ENCODE measurements at regions not wholly inside any gene's neighbourhood (a gene's known extent, or its start where the extent isn't known, plus 50 kb on each side); places are given as distances from the start of the nearest gene placed in this dataset.
"Not testable (repeated sequence)": the region's sequence is repeated elsewhere in the genome, so short reads cannot be mapped to it uniquely, and the experiment has no call there.

GRCh38 chr22:47891609-47892008 is 1129.2 kb downstream of the TBC1D22A start:
- no peak for DNase-seq (ENCODE audit: low read depth)

GRCh38 chr22:47888817-47889216 is 1126.4 kb downstream of the TBC1D22A start:
- DNase-seq (ENCODE audit: low read depth): no peak

- no peak for DNase-seq (ENCODE audit: low read depth)
Observed at GRCh38 chr22:47884775-47885174, 1122.3 kb downstream of the TBC1D22A start.

GRCh38 chr22:47884200-47884599 is 1121.8 kb downstream of the TBC1D22A start:
- no peak for DNase-seq (ENCODE audit: low read depth)

- DNase-seq (ENCODE audit: low read depth): no peak
Observed at GRCh38 chr22:47883757-47884156, 1121.3 kb downstream of the TBC1D22A start.

GRCh38 chr22:47879346-47879745 is 1116.9 kb downstream of the TBC1D22A start:
- no peak for DNase-seq (ENCODE audit: low read depth)

- no peak for DNase-seq (ENCODE audit: low read depth)
Observed at GRCh38 chr22:47878460-47878859, 1116.0 kb downstream of the TBC1D22A start.

- no peak for DNase-seq (ENCODE audit: low read depth)
Observed at GRCh38 chr22:47872761-47873535, 1110.5 kb downstream of the TBC1D22A start.

GRCh38 chr22:47865626-47866025 is 1103.2 kb downstream of the TBC1D22A start:
- DNase-seq (ENCODE audit: low read depth): no peak

- no peak for DNase-seq (ENCODE audit: low read depth)
Observed at GRCh38 chr22:47862394-47862793, 1099.9 kb downstream of the TBC1D22A start.

GRCh38 chr22:47860907-47861306 is 1098.5 kb downstream of the TBC1D22A start:
- DNase-seq (ENCODE audit: low read depth): not testable (repeated sequence)

- DNase-seq (ENCODE audit: low read depth): no peak
Observed at GRCh38 chr22:47859881-47860525, 1097.6 kb downstream of the TBC1D22A start.

- DNase-seq (ENCODE audit: low read depth): no peak
Observed at GRCh38 chr22:47858773-47859306, 1096.4 kb downstream of the TBC1D22A start.

- no peak for DNase-seq (ENCODE audit: low read depth)
Observed at GRCh38 chr22:47854680-47855079, 1092.2 kb downstream of the TBC1D22A start.

- no peak for DNase-seq (ENCODE audit: low read depth)
Observed at GRCh38 chr22:47854251-47854650, 1091.8 kb downstream of the TBC1D22A start.

GRCh38 chr22:47853750-47854149 is 1091.3 kb downstream of the TBC1D22A start:
- no peak for DNase-seq (ENCODE audit: low read depth)

GRCh38 chr22:47851586-47851985 is 1089.1 kb downstream of the TBC1D22A start:
- DNase-seq (ENCODE audit: low read depth): no peak

- DNase-seq (ENCODE audit: low read depth): peak; percentile 87
Observed at GRCh38 chr22:47850644-47851151, 1088.2 kb downstream of the TBC1D22A start.

- no peak for DNase-seq (ENCODE audit: low read depth)
Observed at GRCh38 chr22:47849576-47849975, 1087.1 kb downstream of the TBC1D22A start.

GRCh38 chr22:47848184-47848920 is 1085.9 kb downstream of the TBC1D22A start:
- DNase-seq (ENCODE audit: low read depth): no peak

- DNase-seq (ENCODE audit: low read depth): no peak
Observed at GRCh38 chr22:47847131-47847890, 1084.9 kb downstream of the TBC1D22A start.
